Prostate gland (tissue), 2 donors: ENCODE measurements at regions not wholly inside any gene's neighbourhood (a gene's known extent, or its start where the extent isn't known, plus 50 kb on each side); places are given as distances from the start of the nearest gene placed in this dataset.

Experiments
- POLR2A ChIP-seq: fragments of 450-650 bp; IDR thresholded peaks from one replicate; pipeline ENCODE4 v1.6.1; 2016; ENCODE audit warnings: antibody characterized with exemption, mild to moderate bottlenecking
- POLR2AphosphoS5 ChIP-seq: sonication (generic); formaldehyde crosslinking; IDR thresholded peaks from one replicate; pipeline ENCODE4 v1.6.1; 2017; ENCODE audit warnings: antibody characterized with exemption
- TF ChIP-seq, protein P1 (sequence below), 4 experiments: fragments of 200-600 bp in 2 of 4; fragments of 450-650 bp in 2 of 4; sonication (generic) in 2 of 4; IDR thresholded peaks; 1 replicate in 3 of 4; 2 replicates in 1 of 4; pipeline ENCODE4 v1.5.1; 2016 to 2019; ENCODE audit warnings: antibody characterized with exemption in 4 of 4, mild to moderate bottlenecking in 2 of 4, moderate library complexity in 2 of 4

DNA sequence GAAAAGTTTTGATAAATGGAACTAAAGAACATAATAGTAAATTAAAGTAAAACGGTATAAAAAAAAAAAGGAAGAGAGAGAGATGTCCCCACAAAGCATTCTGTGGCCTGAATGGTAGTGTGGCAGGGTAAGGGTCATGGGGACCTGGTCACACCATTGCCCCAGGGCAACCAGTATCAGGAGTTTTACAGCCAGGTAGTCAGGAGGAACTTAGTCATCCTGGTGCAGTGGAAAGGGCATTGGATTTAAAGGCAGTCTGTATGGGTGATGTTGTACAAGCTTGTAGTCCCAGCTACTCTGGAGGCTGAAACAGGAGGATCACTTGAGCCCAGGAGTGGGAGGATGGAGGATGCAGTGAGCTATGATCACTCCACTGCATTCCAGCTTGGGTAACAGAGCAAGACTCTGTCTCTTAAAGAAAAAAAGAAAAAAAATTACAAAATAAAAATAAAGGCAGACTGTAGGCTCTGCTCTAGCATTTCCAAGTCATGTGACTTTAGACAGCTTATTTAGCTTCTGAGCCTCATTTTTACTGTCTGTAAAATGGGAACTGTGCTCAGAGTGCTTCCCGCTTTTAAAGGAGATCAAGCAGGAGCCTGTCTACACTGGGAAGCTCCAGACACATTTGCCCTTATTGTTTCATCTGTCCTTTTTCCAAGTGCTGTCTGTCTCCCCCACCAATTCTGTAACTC is 112.8 kb upstream of the ARMC2 start:
- no peak for TF ChIP-seq POLR2A
- TF ChIP-seq, protein P1, sequence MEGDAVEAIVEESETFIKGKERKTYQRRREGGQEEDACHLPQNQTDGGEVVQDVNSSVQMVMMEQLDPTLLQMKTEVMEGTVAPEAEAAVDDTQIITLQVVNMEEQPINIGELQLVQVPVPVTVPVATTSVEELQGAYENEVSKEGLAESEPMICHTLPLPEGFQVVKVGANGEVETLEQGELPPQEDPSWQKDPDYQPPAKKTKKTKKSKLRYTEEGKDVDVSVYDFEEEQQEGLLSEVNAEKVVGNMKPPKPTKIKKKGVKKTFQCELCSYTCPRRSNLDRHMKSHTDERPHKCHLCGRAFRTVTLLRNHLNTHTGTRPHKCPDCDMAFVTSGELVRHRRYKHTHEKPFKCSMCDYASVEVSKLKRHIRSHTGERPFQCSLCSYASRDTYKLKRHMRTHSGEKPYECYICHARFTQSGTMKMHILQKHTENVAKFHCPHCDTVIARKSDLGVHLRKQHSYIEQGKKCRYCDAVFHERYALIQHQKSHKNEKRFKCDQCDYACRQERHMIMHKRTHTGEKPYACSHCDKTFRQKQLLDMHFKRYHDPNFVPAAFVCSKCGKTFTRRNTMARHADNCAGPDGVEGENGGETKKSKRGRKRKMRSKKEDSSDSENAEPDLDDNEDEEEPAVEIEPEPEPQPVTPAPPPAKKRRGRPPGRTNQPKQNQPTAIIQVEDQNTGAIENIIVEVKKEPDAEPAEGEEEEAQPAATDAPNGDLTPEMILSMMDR (IDR thresholded peaks at IDR 0.05): no peak
- no peak for TF ChIP-seq POLR2AphosphoS5
